MM.1S (cell line): ENCODE measurements at regions not wholly inside any gene's neighbourhood (a gene's known extent, or its start where the extent isn't known, plus 50 kb on each side); places are given as distances from the start of the nearest gene placed in this dataset.

Experiments
- DNase-seq: peaks from one replicate; pipeline ENCODE4 v3.0.0-alpha.2; 2015
- H2AFZ ChIP-seq: fragments of 300-600 bp; sonication (generic); 2 replicates; pipeline ENCODE4 v1.6.0; 2016; ENCODE audit warnings: antibody characterized with exemption, low read length
- H3F3A ChIP-seq: fragments of 300-600 bp; sonication (generic); 2 replicates; pipeline ENCODE4 v1.6.1; 2016; ENCODE audit warnings: mild to moderate bottlenecking, antibody characterized with exemption, low read length, moderate library complexity, mixed read lengths; ENCODE audit not compliant: insufficient read depth
- H3K27ac ChIP-seq: fragments of 300-600 bp; sonication (generic); 2 replicates; pipeline ENCODE4 v1.5.1; 2016; ENCODE audit warnings: mild to moderate bottlenecking, low read length
- H3K27me3 ChIP-seq: fragments of 300-600 bp; sonication (generic); replicated peaks from 2 replicates; pipeline ENCODE4 v1.6.0; 2016; ENCODE audit warnings: low read length; ENCODE audit not compliant: insufficient read depth
- H3K36me3 ChIP-seq: fragments of 300-600 bp; sonication (generic); replicated peaks from 2 replicates; pipeline ENCODE4 v1.6.1; 2016; ENCODE audit warnings: mild to moderate bottlenecking, low read length, mixed read lengths; ENCODE audit not compliant: insufficient read depth
- H3K4me1 ChIP-seq: fragments of 300-600 bp; sonication (generic); 2 replicates; pipeline ENCODE4 v1.6.1; 2016; ENCODE audit warnings: low read length, mixed read lengths
- H3K4me2 ChIP-seq: fragments of 300-600 bp; sonication (generic); 2 replicates; pipeline ENCODE4 v1.6.0; 2016; ENCODE audit warnings: low read depth, low read length
- H3K4me3 ChIP-seq: fragments of 300-600 bp; sonication (generic); 2 replicates; pipeline ENCODE4 v1.5.1; 2016; ENCODE audit warnings: low read length, mixed read lengths
- H3K79me2 ChIP-seq: fragments of 300-600 bp; sonication (generic); 2 replicates; pipeline ENCODE4 v1.6.1; 2016; ENCODE audit warnings: mixed run types, low read length, mixed read lengths
- H3K9ac ChIP-seq: fragments of 300-600 bp; sonication (generic); 2 replicates; pipeline ENCODE4 v1.6.1; 2016; ENCODE audit warnings: low read length, mixed read lengths
- H3K9me2 ChIP-seq: fragments of 300-600 bp; sonication (generic); replicated peaks from 2 replicates; pipeline ENCODE4 v1.6.1; 2016; ENCODE audit warnings: mild to moderate bottlenecking, low read length, mixed read lengths; ENCODE audit not compliant: insufficient read depth
- H3K9me3 ChIP-seq: fragments of 300-600 bp; sonication (generic); replicated peaks from 2 replicates; pipeline ENCODE4 v1.6.1; 2016; ENCODE audit warnings: mild to moderate bottlenecking, low read length, mixed read lengths; ENCODE audit not compliant: insufficient read depth
- H4K20me1 ChIP-seq: fragments of 300-600 bp; sonication (generic); 2 replicates; pipeline ENCODE4 v1.6.1; 2016; ENCODE audit warnings: mild to moderate bottlenecking, low read length, moderate library complexity, mixed read lengths; ENCODE audit not compliant: insufficient read depth
- EZH2 ChIP-seq: fragments of 300-600 bp; sonication (generic); optimal IDR thresholded peaks from 2 replicates; pipeline ENCODE3; 2017; ENCODE audit warnings: low read depth, mild to moderate bottlenecking, antibody characterized with exemption, low read length, mixed read lengths
- EZH2phosphoT487 ChIP-seq: fragments of 300-600 bp; sonication (generic); IDR thresholded peaks from 2 replicates; pipeline ENCODE4 v1.6.1; 2018; ENCODE audit warnings: antibody characterized with exemption, low read length
- TF ChIP-seq, protein P1 (sequence below): fragments of 300-600 bp; sonication (generic); IDR thresholded peaks from 2 replicates; pipeline ENCODE4 v1.5.1; 2016; ENCODE audit warnings: antibody characterized with exemption, low read length, mixed read lengths

- no peak for DNase-seq
- Histone ChIP-seq H3K79me2 (no peaks in the 10 kb centered on the region), H3K4me1 (no peaks in the 10 kb centered on the region), H3F3A (no peaks in the 10 kb centered on the region), H3K36me3 (no peaks in the 10 kb centered on the region), H3K9me2 (no peaks in the 10 kb centered on the region), H3K4me2 (no peak overlapping the region), H4K20me1 (no peaks in the 10 kb centered on the region), H3K9me3 (no peaks in the 10 kb centered on the region), H3K27ac (no peak overlapping the region), H3K9ac (no peak overlapping the region), H3K4me3 (no peak overlapping the region), H2AFZ (no peak overlapping the region), H3K27me3 (no peaks in the 10 kb centered on the region)
- TF ChIP-seq EZH2phosphoT487 (no peak), EZH2 (no peak)
- TF ChIP-seq, protein P1, sequence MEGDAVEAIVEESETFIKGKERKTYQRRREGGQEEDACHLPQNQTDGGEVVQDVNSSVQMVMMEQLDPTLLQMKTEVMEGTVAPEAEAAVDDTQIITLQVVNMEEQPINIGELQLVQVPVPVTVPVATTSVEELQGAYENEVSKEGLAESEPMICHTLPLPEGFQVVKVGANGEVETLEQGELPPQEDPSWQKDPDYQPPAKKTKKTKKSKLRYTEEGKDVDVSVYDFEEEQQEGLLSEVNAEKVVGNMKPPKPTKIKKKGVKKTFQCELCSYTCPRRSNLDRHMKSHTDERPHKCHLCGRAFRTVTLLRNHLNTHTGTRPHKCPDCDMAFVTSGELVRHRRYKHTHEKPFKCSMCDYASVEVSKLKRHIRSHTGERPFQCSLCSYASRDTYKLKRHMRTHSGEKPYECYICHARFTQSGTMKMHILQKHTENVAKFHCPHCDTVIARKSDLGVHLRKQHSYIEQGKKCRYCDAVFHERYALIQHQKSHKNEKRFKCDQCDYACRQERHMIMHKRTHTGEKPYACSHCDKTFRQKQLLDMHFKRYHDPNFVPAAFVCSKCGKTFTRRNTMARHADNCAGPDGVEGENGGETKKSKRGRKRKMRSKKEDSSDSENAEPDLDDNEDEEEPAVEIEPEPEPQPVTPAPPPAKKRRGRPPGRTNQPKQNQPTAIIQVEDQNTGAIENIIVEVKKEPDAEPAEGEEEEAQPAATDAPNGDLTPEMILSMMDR, result no peak
Measured at GRCh38 chr5:3351581-3352442, 243.8 kb upstream of the IRX1 start.

DNA sequence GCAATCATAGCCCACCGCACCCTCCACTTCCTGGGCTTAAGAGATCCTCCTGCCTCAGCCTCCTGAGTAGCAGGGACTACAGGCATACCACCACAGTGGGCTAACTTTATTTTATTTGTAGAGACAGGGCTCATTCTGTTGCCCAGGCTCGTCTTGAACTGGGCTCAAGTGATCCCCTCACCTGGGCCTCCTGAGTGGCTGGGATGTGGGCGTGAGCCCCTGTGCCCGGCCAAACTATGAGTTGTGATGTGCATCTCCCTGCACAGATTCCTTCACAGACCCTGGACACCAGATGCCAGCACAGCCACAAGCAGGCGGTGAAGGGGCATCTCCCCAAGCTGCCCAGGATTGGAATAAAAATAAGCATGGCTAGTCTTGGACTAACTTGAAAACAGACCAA lies 244.9 kb upstream of the IRX1 start:
- no peaks in the 10 kb centered on the region for H3K9me2 ChIP-seq

GRCh38 chr5:3349704-3350565 lies 245.7 kb upstream of the IRX1 start:
- Histone ChIP-seq H3K4me2 (no peak overlapping the region), H3K4me3 (no peak overlapping the region), H3K27ac (no peak overlapping the region), H2AFZ (no peak overlapping the region), H3K79me2 (no peaks in the 10 kb centered on the region), H3K9me2 (no peaks in the 10 kb centered on the region), H3K4me1 (no peaks in the 10 kb centered on the region), H3K36me3 (no peaks in the 10 kb centered on the region), H3K9ac (no peak overlapping the region), H3K9me3 (no peaks in the 10 kb centered on the region), H3F3A (no peaks in the 10 kb centered on the region), H4K20me1 (no peaks in the 10 kb centered on the region), H3K27me3 (no peaks in the 10 kb centered on the region)
- no peak for TF ChIP-seq EZH2phosphoT487
- TF ChIP-seq EZH2, result no peak
- TF ChIP-seq, protein P1, result no peak
- no peak for DNase-seq

More for the DNA sequence above, 244.9 kb upstream of the IRX1 start:
- no peaks in the 10 kb centered on the region for H4K20me1 ChIP-seq
- no peaks in the 10 kb centered on the region for H3K4me1 ChIP-seq
- no peaks in the 10 kb centered on the region for H3K27me3 ChIP-seq
- H3K4me2 ChIP-seq, result no peak overlapping the region
- no peak overlapping the region for H2AFZ ChIP-seq
- no peak for DNase-seq
- TF ChIP-seq EZH2phosphoT487, result no peak
- no peak for TF ChIP-seq EZH2
- TF ChIP-seq, protein P1, result no peak
- no peak overlapping the region for H3K27ac ChIP-seq
- no peaks in the 10 kb centered on the region for H3K9me3 ChIP-seq
- no peak overlapping the region for H3K9ac ChIP-seq
- no peaks in the 10 kb centered on the region for H3K36me3 ChIP-seq
- no peak overlapping the region for H3K4me3 ChIP-seq
- H3K79me2 ChIP-seq, result no peaks in the 10 kb centered on the region
- no peaks in the 10 kb centered on the region for H3F3A ChIP-seq
